Skin epidermis (tissue), 12 donors: ENCODE measurements at regions not wholly inside any gene's neighbourhood (a gene's known extent, or its start where the extent isn't known, plus 50 kb on each side); places are given as distances from the start of the nearest gene placed in this dataset.

Source experiments
- H3K27ac ChIP-seq, 21 experiments: fragments of 200-600 bp; sonication (generic) in 11 of 21; one replicate each; pipeline ENCODE4 v1.5.0; 2020; ENCODE audit warnings: mild to moderate bottlenecking in 3 of 21, inconsistent platforms in 2 of 21, moderate library complexity in 2 of 21
- H3K4me3 ChIP-seq, 7 experiments: fragments of 200-600 bp; sonication (generic) in 2 of 7; one replicate each; pipeline ENCODE4 v1.5.0; 2020; ENCODE audit warnings: inconsistent platforms in 2 of 7, mild to moderate bottlenecking in 2 of 7, moderate library complexity in 1 of 7

- Histone ChIP-seq H3K4me3 (no peak overlapping the region), H3K27ac (no peak overlapping the region)
Observed at GRCh38 chr12:93140801-93141200, 211.7 kb upstream of the EEA1 start.

- Histone ChIP-seq H3K4me3 (no peak overlapping the region), H3K27ac (no peak overlapping the region)
Observed at GRCh38 chr12:93142881-93143280, 213.8 kb upstream of the EEA1 start.

GRCh38 chr12:93144109-93144508, 215.0 kb upstream of the EEA1 start:
- Histone ChIP-seq H3K27ac (no peak overlapping the region), H3K4me3 (no peak overlapping the region)

- Histone ChIP-seq H3K4me3 (no peak overlapping the region), H3K27ac (no peak overlapping the region)
Observed at GRCh38 chr12:93145086-93145485, 216.0 kb upstream of the EEA1 start.

- Histone ChIP-seq H3K27ac (no peak overlapping the region), H3K4me3 (no peak overlapping the region)
Observed at GRCh38 chr12:93146263-93146939, 217.3 kb upstream of the EEA1 start.

GRCh38 chr12:93146970-93147369, 217.9 kb upstream of the EEA1 start:
- Histone ChIP-seq H3K27ac (no peak overlapping the region), H3K4me3 (no peak overlapping the region)

GRCh38 chr12:93148412-93148811, 219.3 kb upstream of the EEA1 start:
- Histone ChIP-seq H3K27ac (no peak overlapping the region), H3K4me3 (no peak overlapping the region)

- no peak overlapping the region for H3K27ac ChIP-seq
- H3K4me3 ChIP-seq: no peak overlapping the region
Observed at GRCh38 chr12:93149229-93149628, 220.1 kb upstream of the EEA1 start.

- no peak overlapping the region for H3K27ac ChIP-seq
- no peak overlapping the region for H3K4me3 ChIP-seq
Observed at GRCh38 chr12:93151079-93151762, 222.1 kb upstream of the EEA1 start.

- Histone ChIP-seq H3K27ac (no peak overlapping the region), H3K4me3 (no peak overlapping the region)
Observed at GRCh38 chr12:93152617-93153016, 223.5 kb upstream of the EEA1 start.

GRCh38 chr12:93153321-93153720, 224.2 kb upstream of the EEA1 start:
- Histone ChIP-seq H3K4me3 (no peak overlapping the region), H3K27ac (no peak overlapping the region)

- Histone ChIP-seq H3K4me3 (no peak overlapping the region), H3K27ac (no peak overlapping the region)
Observed at GRCh38 chr12:93154096-93154728, 223.5 kb upstream of the NUDT4 start.

- Histone ChIP-seq H3K27ac (no peak overlapping the region), H3K4me3 (no peak overlapping the region)
Observed at GRCh38 chr12:93154753-93155480, 222.8 kb upstream of the NUDT4 start.

- Histone ChIP-seq H3K27ac (no peak overlapping the region), H3K4me3 (no peak overlapping the region)
Observed at GRCh38 chr12:93156086-93156716, 221.5 kb upstream of the NUDT4 start.

- Histone ChIP-seq H3K4me3 (no peak overlapping the region), H3K27ac (no peak overlapping the region)
Observed at GRCh38 chr12:93157279-93157678, 220.4 kb upstream of the NUDT4 start.

GRCh38 chr12:93158065-93158843, 219.5 kb upstream of the NUDT4 start:
- H3K4me3 ChIP-seq: no peak overlapping the region

GRCh38 chr12:93163260-93164036, 214.3 kb upstream of the NUDT4 start:
- Histone ChIP-seq H3K27ac (no peak overlapping the region), H3K4me3 (no peak overlapping the region)

More at GRCh38 chr12:93158065-93158843, 219.5 kb upstream of the NUDT4 start:
- no peak overlapping the region for H3K27ac ChIP-seq

- H3K27ac ChIP-seq: no peak overlapping the region
Observed at GRCh38 chr12:93164103-93164880, 213.4 kb upstream of the NUDT4 start.

More at GRCh38 chr12:93164103-93164880, 213.4 kb upstream of the NUDT4 start:
- H3K4me3 ChIP-seq: no peak overlapping the region
